Adrenal gland (tissue), 9 donors: ENCODE measurements at regions not wholly inside any gene's neighbourhood (a gene's known extent, or its start where the extent isn't known, plus 50 kb on each side); places are given as distances from the start of the nearest gene placed in this dataset.

Source experiments
- DNase-seq, 7 donors: peaks; one replicate each; pipeline ENCODE4 v3.0.0-alpha.2; 2019 to 2020
- H3K27ac ChIP-seq, 5 donors: fragments of 200-600 bp; sonication (generic) in 4 of 5; 1 replicate in 3 of 5; 2 replicates in 2 of 5; pipeline versions ENCODE4 v1.5.1 to v1.8.0; 2016 to 2020; ENCODE audit warnings: mild to moderate bottlenecking in 1 of 5
- H3K27me3 ChIP-seq: fragments of 200-600 bp; 2 replicates; pipeline ENCODE4 v1.8.0; 2021
- H3K36me3 ChIP-seq, 2 donors: fragments of 200-600 bp; replicated peaks in 1 of 2; 1 replicate in 1 of 2; 2 replicates in 1 of 2; pipeline versions ENCODE4 v1.5.1 to v1.8.0; 2018 to 2022
- H3K4me1 ChIP-seq, 2 donors: fragments of 200-600 bp; replicated peaks in 1 of 2; 1 replicate in 1 of 2; 2 replicates in 1 of 2; pipeline versions ENCODE4 v1.5.1 to v1.8.0; 2018 to 2021
- H3K4me3 ChIP-seq, 4 donors: fragments of 200-600 bp; sonication (generic) in 3 of 4; one replicate each; pipeline ENCODE4 v1.5.1; 2016 to 2018
- H3K9me3 ChIP-seq, 3 donors: fragments of 200-600 bp; sonication (generic) in 1 of 3; replicated peaks in 1 of 3; 1 replicate in 2 of 3; 2 replicates in 1 of 3; pipeline versions ENCODE4 v1.5.1 to v1.8.0; 2016 to 2021
- POLR2A ChIP-seq, 2 donors: fragments of 450-650 bp; IDR thresholded peaks; one replicate each; pipeline ENCODE4 v1.6.1; 2017; ENCODE audit warnings: antibody characterized with exemption in 2 of 2, mild to moderate bottlenecking in 2 of 2, moderate library complexity in 1 of 2
- WGBS, 4 donors: extraction: QIAGEN DNeasy Blood & Tissue Kit in 2 of 4; methylation state at CpG; one replicate each; pipeline versions ENCODE4 v1.1.5 to v1.1.7; 2013 to 2017; 5-methylcytosine and 5-hydroxymethylcytosine counted together
- intact Hi-C, 2 donors: fragments of 100-400 bp; cut with DNase I; formaldehyde crosslinking; loops; one replicate each; pipeline versions ENCODE4 v1.14.1 to v1.15.0; 2022 to 2023
- TF ChIP-seq, protein P1 (sequence below), 6 experiments: fragments of 450-650 bp in 4 of 6; fragments of 200-600 bp in 2 of 6; sonication (generic) in 1 of 6; IDR thresholded peaks; 1 replicate in 5 of 6; 2 replicates in 1 of 6; pipeline versions ENCODE4 v1.5.1 to v1.8.0; 2016 to 2021; ENCODE audit warnings: antibody characterized with exemption in 6 of 6, mild to moderate bottlenecking in 2 of 6, moderate library complexity in 1 of 6
- donor health status: healthy with polysubstance abuse.
- donor health status: Bipolar disorder and iron deficiency.
- donor health status: DM: yes; HTN: yes; CAD: no.
- donor health status: DM: no; HTN: no; CAD: no.
- donor health status: DM: no; HTN: no; CAD: no.

DNA sequence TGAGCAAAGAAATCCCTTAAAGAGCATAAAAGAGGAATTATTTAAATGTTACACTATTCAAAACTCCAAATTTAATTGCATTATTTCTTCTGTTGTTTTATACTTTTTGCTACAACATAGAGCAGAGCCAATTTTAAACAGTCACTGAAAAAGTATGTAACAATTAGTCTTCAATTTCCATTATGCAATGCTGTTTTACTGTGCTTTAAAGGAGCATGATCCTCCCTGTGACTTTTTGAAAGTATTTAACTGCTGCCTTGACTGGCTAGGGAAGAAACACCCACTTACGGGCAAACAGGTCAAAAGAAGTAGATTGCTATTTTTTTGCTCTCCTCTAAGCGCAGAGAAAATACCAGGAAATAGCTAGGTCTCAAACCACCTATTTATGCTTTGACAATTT lies 217.4 kb upstream of the GCFC2 start:
- no peaks in the 10 kb centered on the region for H3K4me1 ChIP-seq
- H3K36me3 ChIP-seq, result no peaks in the 10 kb centered on the region
- 73 to 86% (median 78%) methylated on average over 2 of the region's 2 CpGs for WGBS, 4 donors
- H3K27ac ChIP-seq, result no peak overlapping the region
- intact Hi-C loops, result no loop called here
- H3K9me3 ChIP-seq, result no peaks in the 10 kb centered on the region
- no peaks in the 10 kb centered on the region for H3K27me3 ChIP-seq
- no peak overlapping the region for H3K4me3 ChIP-seq
- no peak for DNase-seq
- TF ChIP-seq POLR2A (IDR thresholded peaks at IDR 0.05), result no peak
- TF ChIP-seq, protein P1, sequence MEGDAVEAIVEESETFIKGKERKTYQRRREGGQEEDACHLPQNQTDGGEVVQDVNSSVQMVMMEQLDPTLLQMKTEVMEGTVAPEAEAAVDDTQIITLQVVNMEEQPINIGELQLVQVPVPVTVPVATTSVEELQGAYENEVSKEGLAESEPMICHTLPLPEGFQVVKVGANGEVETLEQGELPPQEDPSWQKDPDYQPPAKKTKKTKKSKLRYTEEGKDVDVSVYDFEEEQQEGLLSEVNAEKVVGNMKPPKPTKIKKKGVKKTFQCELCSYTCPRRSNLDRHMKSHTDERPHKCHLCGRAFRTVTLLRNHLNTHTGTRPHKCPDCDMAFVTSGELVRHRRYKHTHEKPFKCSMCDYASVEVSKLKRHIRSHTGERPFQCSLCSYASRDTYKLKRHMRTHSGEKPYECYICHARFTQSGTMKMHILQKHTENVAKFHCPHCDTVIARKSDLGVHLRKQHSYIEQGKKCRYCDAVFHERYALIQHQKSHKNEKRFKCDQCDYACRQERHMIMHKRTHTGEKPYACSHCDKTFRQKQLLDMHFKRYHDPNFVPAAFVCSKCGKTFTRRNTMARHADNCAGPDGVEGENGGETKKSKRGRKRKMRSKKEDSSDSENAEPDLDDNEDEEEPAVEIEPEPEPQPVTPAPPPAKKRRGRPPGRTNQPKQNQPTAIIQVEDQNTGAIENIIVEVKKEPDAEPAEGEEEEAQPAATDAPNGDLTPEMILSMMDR (IDR thresholded peaks at IDR 0.05), result no peak

DNA sequence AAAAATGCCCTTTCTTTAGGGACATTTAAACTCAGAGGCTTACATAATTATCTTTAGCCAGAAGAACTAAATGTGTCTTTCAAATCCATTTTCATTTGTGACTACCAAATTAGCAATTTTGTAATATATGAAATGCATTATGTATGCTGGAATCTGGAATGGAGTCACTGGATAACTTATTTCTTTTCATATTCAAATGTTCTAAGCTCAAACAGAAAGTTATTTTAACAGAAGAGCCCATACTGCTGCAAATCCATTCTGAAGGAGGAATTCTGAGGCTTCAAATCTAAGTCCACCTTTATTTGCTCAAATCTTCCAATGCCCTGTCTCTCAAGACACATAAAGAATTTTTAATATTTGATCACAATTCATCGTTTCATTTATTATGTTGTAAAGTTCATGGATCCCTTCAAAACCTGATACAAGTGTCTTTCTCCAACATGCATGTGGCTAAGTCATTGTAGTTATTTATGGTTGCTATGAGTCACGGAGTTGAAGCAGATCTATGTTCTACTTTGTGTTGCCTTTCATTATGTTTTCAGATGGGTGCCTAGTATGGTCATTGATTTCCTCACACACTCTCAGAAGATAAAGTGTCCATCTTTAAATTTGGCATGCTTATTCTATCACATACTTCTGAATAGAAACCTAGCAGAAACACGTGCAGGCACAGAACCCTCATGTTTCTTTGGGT lies 214.8 kb upstream of the GCFC2 start:
- Histone ChIP-seq H3K27me3 (no peaks in the 10 kb centered on the region), H3K4me1 (no peaks in the 10 kb centered on the region), H3K36me3 (no peaks in the 10 kb centered on the region), H3K9me3 (no peaks in the 10 kb centered on the region), H3K4me3 (no peak overlapping the region), H3K27ac (no peak overlapping the region)
- no peak for DNase-seq
- WGBS, 4 donors, result 67 to 79% (median 74%) methylated on average over 3 of the region's 3 CpGs
- no peak for TF ChIP-seq POLR2A (IDR thresholded peaks at IDR 0.05)
- TF ChIP-seq, protein P1 (IDR thresholded peaks at IDR 0.05), result no peak
- intact Hi-C loops, result no loop called here

DNA sequence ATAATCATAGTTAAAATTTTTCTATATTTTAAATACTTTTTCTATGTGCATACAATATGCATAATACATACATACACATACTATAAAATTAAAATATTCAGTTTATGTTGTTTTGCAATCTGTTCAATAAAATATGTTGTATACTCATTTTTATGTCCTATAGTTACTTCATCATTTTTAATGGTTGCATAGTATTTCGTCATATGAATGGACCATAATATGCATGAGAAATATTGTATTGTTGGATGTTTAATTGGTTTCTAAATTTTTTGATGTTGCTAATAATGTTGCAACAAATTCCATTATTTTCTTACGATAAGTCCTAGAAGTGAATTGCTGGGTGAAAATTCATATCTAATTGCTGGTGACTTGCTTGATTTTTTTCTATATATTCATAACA lies 211.5 kb upstream of the GCFC2 start:
- Histone ChIP-seq H3K4me3 (no peak overlapping the region), H3K4me1 (no peaks in the 10 kb centered on the region), H3K9me3 (no peaks in the 10 kb centered on the region), H3K27me3 (no peaks in the 10 kb centered on the region), H3K27ac (no peak overlapping the region), H3K36me3 (no peaks in the 10 kb centered on the region)
- intact Hi-C loops, result no loop called here
- 76 to 86% (median 79%) methylated on average over 2 of the region's 2 CpGs for WGBS, 4 donors
- TF ChIP-seq POLR2A (IDR thresholded peaks at IDR 0.05), result no peak
- TF ChIP-seq, protein P1 (IDR thresholded peaks at IDR 0.05), result no peak
- DNase-seq, result no peak

DNA sequence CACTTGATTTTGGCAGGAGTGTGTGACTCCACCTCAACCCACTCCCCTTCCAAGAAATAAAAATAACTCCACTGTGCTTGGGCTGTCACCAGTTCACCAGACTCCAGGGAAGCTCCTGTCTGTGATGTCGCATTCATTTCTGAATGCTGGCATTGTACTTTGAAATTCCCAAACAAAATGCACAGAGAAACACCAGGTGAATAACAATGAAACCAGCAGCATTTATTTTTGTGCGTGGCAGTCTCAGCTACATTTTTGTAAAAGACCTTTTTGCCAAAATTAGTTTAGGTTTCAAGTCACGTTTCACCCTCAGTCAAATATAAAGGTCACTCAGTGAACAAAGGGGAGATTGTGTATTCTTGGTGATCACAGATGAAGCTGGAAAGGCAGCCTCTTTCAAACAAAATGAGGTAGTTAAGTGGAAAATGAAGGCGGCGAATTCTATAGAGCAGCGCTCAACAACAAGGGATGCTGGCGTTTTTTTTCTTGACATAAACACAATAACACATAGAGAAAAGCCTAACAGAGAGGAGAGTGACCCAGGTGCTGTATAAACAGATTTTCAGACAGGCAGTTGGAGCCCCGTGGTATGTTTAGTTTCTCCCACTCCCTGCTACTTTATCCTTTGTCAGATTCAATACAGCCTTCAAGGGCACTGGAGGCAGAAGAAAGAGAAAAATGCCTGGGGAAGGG lies 210.3 kb upstream of the GCFC2 start:
- Histone ChIP-seq H3K27ac (no peak overlapping the region), H3K4me3 (no peak overlapping the region), H3K27me3 (no peaks in the 10 kb centered on the region), H3K4me1 (no peaks in the 10 kb centered on the region), H3K36me3 (no peaks in the 10 kb centered on the region), H3K9me3 (no peaks in the 10 kb centered on the region)
- TF ChIP-seq, protein P1 (IDR thresholded peaks at IDR 0.05), result no peak
- no peak for TF ChIP-seq POLR2A (IDR thresholded peaks at IDR 0.05)
- WGBS, 4 donors, result 45 to 53% (median 50%) methylated on average over 8 of the region's 8 CpGs
- intact Hi-C loops, result no loop called here
- DNase-seq, result no peak
